HG03342 (cell line): ENCODE measurements at regions not wholly inside any gene's neighbourhood (a gene's known extent, or its start where the extent isn't known, plus 50 kb on each side); places are given as distances from the start of the nearest gene placed in this dataset.

Source experiments
- ATAC-seq: cut with Tn5 transposase; IDR thresholded peaks from one replicate; pipeline ENCODE4 v1.9.1; 2021; ENCODE audit warnings: mild to moderate bottlenecking, moderate library complexity; ENCODE audit not compliant: unreplicated experiment

GRCh38 chr6:10051283-10051682 is 363.6 kb downstream of the TFAP2A start:
- no peak for ATAC-seq

GRCh38 chr6:10048370-10049297 is 366.2 kb downstream of the TFAP2A start:
- ATAC-seq, result no peak

- ATAC-seq, result no peak
These were observed 372.6 kb downstream of the TFAP2A start for GRCh38 chr6:10042280-10042679.

- no peak for ATAC-seq
These were observed 381.5 kb downstream of the TFAP2A start for GRCh38 chr6:10033223-10033829.

- no peak for ATAC-seq
These were observed 383.3 kb downstream of the TFAP2A start for GRCh38 chr6:10031617-10032016.

GRCh38 chr6:10030942-10031537 is 383.8 kb downstream of the TFAP2A start:
- ATAC-seq, result no peak

GRCh38 chr6:10028222-10028621 is 386.7 kb downstream of the TFAP2A start:
- no peak for ATAC-seq

GRCh38 chr6:10019851-10020250 is 395.0 kb downstream of the TFAP2A start:
- no peak for ATAC-seq

- no peak for ATAC-seq
These were observed 400.3 kb downstream of the TFAP2A start for GRCh38 chr6:10014557-10014956.

- ATAC-seq, result no peak
These were observed 414.3 kb downstream of the TFAP2A start for GRCh38 chr6:10000551-10000950.

- ATAC-seq, result no peak
These were observed 415.1 kb downstream of the TFAP2A start for GRCh38 chr6:9999796-10000195.

- ATAC-seq, result no peak
These were observed 428.6 kb downstream of the TFAP2A start for GRCh38 chr6:9986273-9986672.

GRCh38 chr6:9985481-9985880 is 429.4 kb downstream of the TFAP2A start:
- ATAC-seq, result no peak

- no peak for ATAC-seq
These were observed 430.3 kb downstream of the TFAP2A start for GRCh38 chr6:9984607-9985006.

GRCh38 chr6:9983168-9983567 is 431.7 kb downstream of the TFAP2A start:
- no peak for ATAC-seq

GRCh38 chr6:9982215-9982614 is 432.7 kb downstream of the TFAP2A start:
- ATAC-seq, result no peak

- no peak for ATAC-seq
These were observed 434.9 kb downstream of the TFAP2A start for GRCh38 chr6:9979996-9980395.

GRCh38 chr6:9978480-9978879 is 436.4 kb downstream of the TFAP2A start:
- no peak for ATAC-seq

- ATAC-seq, result no peak
These were observed 437.5 kb downstream of the TFAP2A start for GRCh38 chr6:9977411-9977810.

- ATAC-seq, result no peak
These were observed 453.2 kb downstream of the TFAP2A start for GRCh38 chr6:9961646-9962045.

- ATAC-seq, result no peak
These were observed 457.6 kb downstream of the TFAP2A start for GRCh38 chr6:9957215-9957759.

GRCh38 chr6:9948678-9949077 is 466.2 kb downstream of the TFAP2A start:
- no peak for ATAC-seq
